ENCODE measurements at regions not wholly inside any gene's neighbourhood (a gene's known extent, or its start where the extent isn't known, plus 50 kb on each side); places are given as distances from the start of the nearest gene placed in this dataset.

GRCh38 chr18:33812186-33812585 is 234.2 kb downstream of the ASXL3 start:
- Histone ChIP-seq H3F3A (ENCODE audit: insufficient read depth, low read length) (no peaks in the 10 kb centered on the region), H4K20me1 (ENCODE audit: insufficient read depth, low read length) (no peaks in the 10 kb centered on the region), H3K79me2 (ENCODE audit: low read length) (no peaks in the 10 kb centered on the region), H2AFZ (ENCODE audit: low read length) (no peak overlapping the region), H3K9ac (ENCODE audit: low read length) (no peak overlapping the region), H3K27ac (ENCODE audit: low read length) (no peak overlapping the region), H3K4me1 (ENCODE audit: low read length) (no peaks in the 10 kb centered on the region), H3K4me3 (ENCODE audit: low read length) (no peak overlapping the region), H3K9me2 (replicated peaks; ENCODE audit: insufficient read depth, low read length) (no peaks in the 10 kb centered on the region), H3K36me3 (replicated peaks; ENCODE audit: insufficient read depth, low read length) (no peaks in the 10 kb centered on the region), H3K9me3 (replicated peaks; ENCODE audit: insufficient read depth, low read length) (no peaks in the 10 kb centered on the region), H3K4me2 (ENCODE audit: low read depth, low read length) (no peak overlapping the region), H3K27me3 (replicated peaks; ENCODE audit: insufficient read depth, low read length) (no peaks in the 10 kb centered on the region)
- no peak for DNase-seq
- TF ChIP-seq EZH2 (optimal IDR thresholded peaks at IDR 0.05; ENCODE audit: low read depth, low read length) (no peak), CTCF (IDR thresholded peaks at IDR 0.05; ENCODE audit: low read length) (no peak), EZH2phosphoT487 (IDR thresholded peaks at IDR 0.05; ENCODE audit: low read length) (no peak)

DNA sequence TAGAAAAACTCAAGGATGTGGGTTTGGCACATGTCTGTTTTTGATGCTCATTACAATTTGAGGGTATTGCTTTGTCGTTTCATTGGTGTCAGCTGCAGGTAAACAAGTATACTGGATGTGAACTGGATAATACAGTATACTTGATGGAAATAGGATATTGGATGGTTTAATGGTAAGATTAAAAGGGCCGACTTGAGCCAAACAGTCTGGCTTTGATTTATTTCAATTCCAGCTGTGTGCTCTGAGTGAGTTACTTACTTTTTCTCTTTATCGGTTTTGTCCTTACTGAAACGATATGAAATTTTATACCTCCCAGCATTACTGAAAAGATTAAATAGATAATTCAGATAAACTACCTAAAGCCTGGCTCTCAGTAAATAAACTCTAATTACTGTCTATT is 227.6 kb downstream of the ASXL3 start:
- Histone ChIP-seq H3K9ac (ENCODE audit: low read length) (no peak overlapping the region), H3K4me2 (ENCODE audit: low read depth, low read length) (no peak overlapping the region), H3K9me3 (replicated peaks; ENCODE audit: insufficient read depth, low read length) (no peaks in the 10 kb centered on the region), H3K36me3 (replicated peaks; ENCODE audit: insufficient read depth, low read length) (no peaks in the 10 kb centered on the region), H3K4me3 (ENCODE audit: low read length) (no peak overlapping the region), H3K27me3 (replicated peaks; ENCODE audit: insufficient read depth, low read length) (no peaks in the 10 kb centered on the region), H4K20me1 (ENCODE audit: insufficient read depth, low read length) (no peaks in the 10 kb centered on the region), H3F3A (ENCODE audit: insufficient read depth, low read length) (peaks cover 14% of the 10 kb centered on the region), H3K4me1 (ENCODE audit: low read length) (peaks cover 15% of the 10 kb centered on the region), H3K9me2 (replicated peaks; ENCODE audit: insufficient read depth, low read length) (no peaks in the 10 kb centered on the region), H3K27ac (ENCODE audit: low read length) (no peak overlapping the region), H3K79me2 (ENCODE audit: low read length) (no peaks in the 10 kb centered on the region), H2AFZ (ENCODE audit: low read length) (no peak overlapping the region)
- no peak for DNase-seq
- TF ChIP-seq EZH2phosphoT487 (IDR thresholded peaks at IDR 0.05; ENCODE audit: low read length), result no peak
- no peak for TF ChIP-seq CTCF (IDR thresholded peaks at IDR 0.05; ENCODE audit: low read length)
- TF ChIP-seq EZH2 (optimal IDR thresholded peaks at IDR 0.05; ENCODE audit: low read depth, low read length), result no peak

- no peaks in the 10 kb centered on the region for H3K9me2 ChIP-seq (replicated peaks; ENCODE audit: insufficient read depth, low read length)
- peaks cover 14% of the 10 kb centered on the region for H3F3A ChIP-seq (ENCODE audit: insufficient read depth, low read length)
- TF ChIP-seq EZH2phosphoT487 (IDR thresholded peaks at IDR 0.05; ENCODE audit: low read length) (no peak), CTCF (IDR thresholded peaks at IDR 0.05; ENCODE audit: low read length) (no peak), EZH2 (optimal IDR thresholded peaks at IDR 0.05; ENCODE audit: low read depth, low read length) (no peak)
- no peak for DNase-seq
- H3K4me2 ChIP-seq (ENCODE audit: low read depth, low read length), result no peak overlapping the region
- no peaks in the 10 kb centered on the region for H4K20me1 ChIP-seq (ENCODE audit: insufficient read depth, low read length)
- H3K27me3 ChIP-seq (replicated peaks; ENCODE audit: insufficient read depth, low read length), result no peaks in the 10 kb centered on the region
- H3K9me3 ChIP-seq (replicated peaks; ENCODE audit: insufficient read depth, low read length), result no peaks in the 10 kb centered on the region
- H3K36me3 ChIP-seq (replicated peaks; ENCODE audit: insufficient read depth, low read length), result no peaks in the 10 kb centered on the region
- H3K4me1 ChIP-seq (ENCODE audit: low read length), result peaks cover 15% of the 10 kb centered on the region
- H2AFZ ChIP-seq (ENCODE audit: low read length), result no peak overlapping the region
- no peak overlapping the region for H3K4me3 ChIP-seq (ENCODE audit: low read length)
- H3K79me2 ChIP-seq (ENCODE audit: low read length), result no peaks in the 10 kb centered on the region
- H3K9ac ChIP-seq (ENCODE audit: low read length), result no peak overlapping the region
- H3K27ac ChIP-seq (ENCODE audit: low read length), result no peak overlapping the region
Observed at GRCh38 chr18:33804258-33804657, 226.2 kb downstream of the ASXL3 start.
